HG03442 (cell line): ENCODE measurements at regions not wholly inside any gene's neighbourhood (a gene's known extent, or its start where the extent isn't known, plus 50 kb on each side); places are given as distances from the start of the nearest gene placed in this dataset.
"Not testable (repeated sequence)": the region's sequence is repeated elsewhere in the genome, so short reads cannot be mapped to it uniquely, and the experiment has no call there.

Experiments used
- ATAC-seq: cut with Tn5 transposase; IDR thresholded peaks from one replicate; pipeline ENCODE4 v1.9.1; 2021; ENCODE audit warnings: mild to moderate bottlenecking, moderate library complexity; ENCODE audit not compliant: unreplicated experiment

DNA sequence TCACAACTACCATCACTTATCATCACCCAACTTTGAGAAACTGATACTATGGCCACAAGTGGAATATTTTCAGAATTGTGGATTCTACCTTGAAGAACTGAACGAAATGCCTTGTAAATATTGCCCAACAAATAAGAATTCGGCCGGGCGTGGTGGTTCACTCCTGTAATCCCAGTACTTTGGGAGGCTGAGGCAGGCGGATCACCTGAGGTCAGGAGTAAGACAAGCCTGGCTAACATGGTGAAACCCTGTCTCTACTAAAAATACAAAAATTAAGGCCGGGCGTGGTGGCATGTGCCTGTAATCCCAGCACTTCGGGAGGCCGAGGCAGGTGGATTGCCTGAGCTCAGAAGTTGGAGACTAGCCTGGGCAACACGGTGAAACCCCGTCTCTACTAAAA is 862.7 kb downstream of the ZPLD1 start:
- not testable (repeated sequence) for ATAC-seq

GRCh38 chr3:103306104-103306503 is 871.3 kb downstream of the ZPLD1 start:
- ATAC-seq: no peak

- no peak for ATAC-seq
Measured at GRCh38 chr3:103308921-103309320, 874.1 kb downstream of the ZPLD1 start.

GRCh38 chr3:103319912-103320311 is 885.1 kb downstream of the ZPLD1 start:
- ATAC-seq: no peak

- no peak for ATAC-seq
Measured at GRCh38 chr3:103337179-103337845, 902.5 kb downstream of the ZPLD1 start.

GRCh38 chr3:103341078-103341606 is 906.3 kb downstream of the ZPLD1 start:
- ATAC-seq: no peak

DNA sequence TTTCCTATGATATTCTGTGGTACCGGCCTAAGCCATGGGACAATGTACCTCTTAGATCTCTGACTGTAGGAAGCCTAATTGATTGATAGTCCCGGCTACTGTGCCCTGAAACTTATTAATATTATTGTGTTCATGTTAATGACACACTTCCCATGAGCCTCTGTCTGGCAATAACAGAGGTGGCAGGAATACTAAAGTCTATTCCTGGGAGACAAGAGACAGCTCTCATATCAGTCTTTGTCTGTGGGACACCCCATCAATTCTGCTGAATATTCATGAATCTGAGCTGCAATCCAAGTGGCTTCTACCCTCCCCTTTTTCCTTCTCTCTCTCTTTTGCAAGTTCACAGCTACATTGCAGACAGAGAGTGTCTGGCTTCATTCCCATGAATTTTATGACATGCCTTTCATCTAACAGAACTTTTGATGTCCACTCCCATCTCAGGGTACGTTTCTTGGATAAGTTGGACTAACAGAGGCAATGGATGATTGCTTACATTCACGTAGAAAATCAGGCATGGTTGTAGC is 907.5 kb downstream of the ZPLD1 start:
- no peak for ATAC-seq

GRCh38 chr3:103349760-103350159 is 914.9 kb downstream of the ZPLD1 start:
- no peak for ATAC-seq

DNA sequence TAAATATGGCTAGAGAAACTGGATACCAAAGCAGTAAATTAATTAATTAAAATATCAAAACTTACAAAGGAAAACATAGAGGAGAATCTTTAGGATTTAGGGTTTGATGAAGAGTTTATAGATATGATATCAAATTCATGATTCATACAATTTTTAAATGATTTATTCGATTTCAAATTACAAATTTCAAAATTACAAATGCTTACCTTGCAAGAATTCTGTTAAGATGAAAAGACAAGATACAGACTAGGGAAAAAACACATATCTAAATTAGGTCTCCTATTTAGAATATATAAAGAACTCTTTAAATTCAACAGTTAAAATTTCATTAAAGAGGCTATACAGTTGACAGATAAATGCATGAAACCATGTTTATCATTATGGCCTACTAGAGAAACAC is 930.7 kb downstream of the ZPLD1 start:
- ATAC-seq: no peak

DNA sequence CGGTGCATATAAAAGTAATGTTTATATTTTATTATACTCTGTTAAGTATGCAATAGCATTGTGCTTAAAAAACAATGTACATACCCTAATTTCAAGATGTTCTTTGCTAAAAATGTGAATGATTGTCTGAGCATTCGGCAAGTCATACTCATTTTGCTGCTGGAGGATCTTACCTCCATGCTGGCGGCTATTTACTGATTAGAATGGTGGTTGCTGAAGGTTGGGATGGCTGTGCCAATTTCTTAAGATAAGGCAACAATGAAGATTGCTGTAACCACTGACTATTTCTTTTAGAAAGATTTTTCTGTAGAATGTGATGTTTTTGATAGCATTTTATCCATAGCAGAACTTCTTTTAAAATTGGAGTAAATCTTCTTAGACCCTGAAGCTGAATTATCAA is 932.7 kb downstream of the ZPLD1 start:
- no peak for ATAC-seq

- ATAC-seq: no peak
Measured at GRCh38 chr3:103371411-103371810, 936.6 kb downstream of the ZPLD1 start.

DNA sequence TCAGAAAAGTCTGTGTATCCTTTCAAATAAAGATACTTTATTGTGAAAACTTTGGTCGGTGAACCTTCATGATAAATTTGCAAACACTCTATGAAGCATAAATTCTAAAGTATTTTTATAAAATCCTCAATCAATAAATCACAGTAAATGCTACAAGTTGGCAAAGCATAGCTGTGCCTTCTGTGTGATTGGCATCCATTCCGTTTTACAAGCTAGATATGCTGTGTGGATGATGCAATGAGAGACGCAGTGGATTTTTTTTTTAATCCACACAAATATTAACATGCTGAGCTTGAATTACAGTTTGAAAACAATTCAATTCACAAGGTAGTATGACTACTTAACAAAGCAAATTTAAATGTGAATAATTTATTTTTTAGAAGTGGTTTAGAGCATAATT is 937.2 kb downstream of the ZPLD1 start:
- ATAC-seq: no peak

- ATAC-seq: no peak
Measured at GRCh38 chr3:103380391-103380790, 945.6 kb downstream of the ZPLD1 start.

- ATAC-seq: no peak
Measured at GRCh38 chr3:103381296-103382079, 946.7 kb downstream of the ZPLD1 start.

DNA sequence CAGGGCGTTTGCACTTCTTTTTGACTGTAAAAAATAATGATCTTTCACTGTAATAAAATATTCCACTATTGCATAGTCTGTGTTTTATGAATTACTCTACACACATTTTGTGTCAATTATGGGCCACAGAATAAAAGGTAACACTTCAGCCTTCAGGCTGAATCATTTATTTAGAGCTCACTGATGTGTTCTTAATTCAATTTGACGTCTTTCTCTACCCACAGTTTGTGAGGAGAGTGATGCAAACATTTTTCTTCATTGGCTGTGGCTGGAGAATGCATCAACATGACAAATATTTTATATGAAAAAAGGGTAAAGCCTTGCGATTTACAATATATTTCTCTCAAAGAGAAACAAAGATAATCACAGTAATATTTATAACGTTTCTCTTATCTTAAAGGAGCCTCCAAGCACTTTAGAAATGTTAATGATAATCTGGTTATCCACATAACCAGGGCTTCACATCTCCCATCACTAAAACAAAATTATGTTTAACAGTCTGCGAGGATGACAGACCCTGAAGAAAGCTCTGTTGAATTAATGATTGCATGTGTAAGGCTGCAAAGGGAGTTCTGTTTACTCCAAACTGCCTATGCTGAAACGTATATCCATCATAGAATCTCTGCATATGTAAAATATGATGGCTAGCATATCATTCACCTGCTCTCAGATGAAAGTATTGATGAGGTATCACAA is 951.3 kb downstream of the ZPLD1 start:
- ATAC-seq: no peak

DNA sequence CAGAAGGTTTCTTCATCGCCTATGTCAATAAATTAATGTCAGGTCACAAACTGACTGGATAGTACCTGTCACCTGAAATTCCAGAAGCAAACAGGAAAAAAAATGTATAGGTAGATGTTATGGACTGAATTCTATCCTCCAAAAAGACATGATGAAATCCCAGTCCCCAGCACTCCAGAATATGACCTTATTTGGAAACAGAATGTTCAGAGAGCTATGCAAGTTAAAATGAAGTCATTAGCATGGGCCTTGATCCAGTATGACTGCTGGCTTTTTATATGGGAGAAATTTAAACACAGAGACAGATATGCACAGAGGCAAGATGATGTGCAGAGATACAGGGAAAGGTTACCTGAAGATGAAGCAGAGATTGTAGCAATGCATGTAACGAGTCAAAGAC is 953.4 kb downstream of the ZPLD1 start:
- no peak for ATAC-seq

DNA sequence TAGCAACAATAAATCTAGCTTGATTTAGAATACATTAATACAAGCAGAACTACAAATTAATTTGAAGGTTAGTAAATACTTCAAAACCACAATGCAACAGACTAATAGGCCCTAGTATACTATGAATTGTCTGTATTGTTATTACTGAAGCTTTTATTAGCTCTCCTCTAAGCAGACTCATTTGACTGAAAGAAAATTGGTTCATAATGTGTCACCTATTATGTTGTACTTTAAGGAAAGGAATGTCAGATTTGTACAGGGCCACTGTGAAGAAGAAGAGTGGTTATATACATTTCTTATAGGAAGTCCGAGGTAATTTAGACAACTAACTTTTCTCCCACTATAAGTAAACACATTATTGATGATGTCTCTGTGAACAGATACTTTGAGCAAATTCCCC is 954.5 kb downstream of the ZPLD1 start:
- ATAC-seq: no peak

GRCh38 chr3:103393395-103394186 is 958.8 kb downstream of the ZPLD1 start:
- ATAC-seq: no peak

DNA sequence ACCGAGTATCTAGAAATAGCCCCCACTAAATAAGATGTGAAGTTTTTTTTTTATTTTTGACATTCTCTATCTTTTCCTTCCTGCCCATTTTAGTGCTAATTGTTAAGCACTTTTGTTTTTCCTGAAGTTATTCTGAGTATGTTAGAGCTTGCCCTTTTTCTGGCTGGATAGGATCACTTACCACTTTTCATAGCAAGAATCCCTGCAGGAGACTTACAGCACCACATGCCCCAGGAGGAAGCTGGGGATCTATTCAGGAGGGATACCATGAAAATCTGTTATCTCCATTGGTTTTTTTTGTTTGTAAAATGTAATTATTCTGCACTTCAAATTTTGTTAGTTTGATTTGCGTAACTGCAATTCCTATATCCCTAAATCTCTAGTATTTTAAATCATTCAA is 968.4 kb downstream of the ZPLD1 start:
- ATAC-seq: no peak

- no peak for ATAC-seq
Measured at GRCh38 chr3:103406320-103406850, 971.6 kb downstream of the ZPLD1 start.
